ENCODE measurements at regions not wholly inside any gene's neighbourhood (a gene's known extent, or its start where the extent isn't known, plus 50 kb on each side); places are given as distances from the start of the nearest gene placed in this dataset.

- Mint-ChIP-seq H3K36me3 (ENCODE audit: low read depth) (no peaks in the 10 kb centered on the region), H3K4me1 (ENCODE audit: low read depth) (no peaks in the 10 kb centered on the region), H3K27ac (no peak overlapping the region), H3K9me3 (ENCODE audit: insufficient read depth) (no peaks in the 10 kb centered on the region), H3K4me3 (no peak overlapping the region), H3K27me3 (ENCODE audit: low read depth) (peaks cover 4% of the 10 kb centered on the region)
- ATAC-seq (no peak), DNase-seq (no peak)
- ChIA-PET CTCF (no interaction called here), POLR2A (no interaction called here)
Measured at GRCh38 chr7:156275292-156275691, 365.3 kb upstream of the RNF32 start.

DNA sequence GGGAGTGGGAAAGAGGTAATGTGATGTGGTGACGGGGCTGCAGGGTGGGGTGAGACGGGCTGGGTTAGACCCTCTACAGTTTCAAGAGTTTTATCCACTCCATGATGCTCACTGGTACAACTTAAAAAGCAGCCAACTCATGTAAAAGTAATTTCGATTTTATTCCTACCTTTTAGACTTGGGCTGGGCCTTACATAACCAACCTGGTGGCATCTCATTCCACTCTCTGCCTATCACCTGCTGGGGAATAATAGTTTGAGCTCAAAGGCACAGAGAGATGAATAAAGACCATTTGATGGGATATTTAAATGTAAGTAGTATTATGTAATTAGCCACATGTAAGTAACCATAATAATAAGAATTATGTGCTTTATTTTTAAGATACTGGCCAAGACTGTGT, 366.0 kb upstream of the RNF32 start:
- ATAC-seq = no peak
- Mint-ChIP-seq H3K27me3 (ENCODE audit: low read depth) (peaks cover 4% of the 10 kb centered on the region), H3K27ac (no peak overlapping the region), H3K4me3 (no peak overlapping the region), H3K9me3 (ENCODE audit: insufficient read depth) (no peaks in the 10 kb centered on the region), H3K4me1 (ENCODE audit: low read depth) (no peaks in the 10 kb centered on the region), H3K36me3 (ENCODE audit: low read depth) (no peaks in the 10 kb centered on the region)
- ChIA-PET CTCF (no interaction called here), POLR2A (no interaction called here)
- no peak for DNase-seq

DNA sequence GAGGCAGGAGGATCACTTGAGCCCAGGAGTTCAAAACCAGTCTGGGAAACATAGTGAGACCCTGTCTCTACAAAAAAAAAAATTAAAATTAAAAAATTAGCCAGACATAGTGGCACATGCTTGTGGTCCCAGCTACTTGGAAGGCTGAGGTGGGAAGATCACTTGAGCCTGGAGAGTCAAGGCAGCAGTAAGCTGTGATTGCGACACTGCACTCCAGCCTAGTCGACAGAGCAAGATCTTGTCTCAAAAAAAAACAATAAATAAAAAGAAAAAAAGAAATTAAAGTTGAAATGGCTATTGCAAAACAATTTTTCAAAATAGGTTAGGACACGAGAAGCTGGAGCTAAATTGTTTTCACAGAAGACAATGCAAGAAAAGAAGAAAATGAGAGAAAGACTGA, 379.0 kb upstream of the RNF32 start:
- no peak for DNase-seq
- Mint-ChIP-seq H3K4me1 (ENCODE audit: low read depth) (no peaks in the 10 kb centered on the region), H3K27ac (no peak overlapping the region), H3K9me3 (ENCODE audit: insufficient read depth) (no peaks in the 10 kb centered on the region), H3K4me3 (no peak overlapping the region), H3K27me3 (ENCODE audit: low read depth) (peaks cover 2% of the 10 kb centered on the region), H3K36me3 (ENCODE audit: low read depth) (no peaks in the 10 kb centered on the region)
- CTCF ChIA-PET = no interaction called here
- ATAC-seq = no peak
- POLR2A ChIA-PET = no interaction called here

DNA sequence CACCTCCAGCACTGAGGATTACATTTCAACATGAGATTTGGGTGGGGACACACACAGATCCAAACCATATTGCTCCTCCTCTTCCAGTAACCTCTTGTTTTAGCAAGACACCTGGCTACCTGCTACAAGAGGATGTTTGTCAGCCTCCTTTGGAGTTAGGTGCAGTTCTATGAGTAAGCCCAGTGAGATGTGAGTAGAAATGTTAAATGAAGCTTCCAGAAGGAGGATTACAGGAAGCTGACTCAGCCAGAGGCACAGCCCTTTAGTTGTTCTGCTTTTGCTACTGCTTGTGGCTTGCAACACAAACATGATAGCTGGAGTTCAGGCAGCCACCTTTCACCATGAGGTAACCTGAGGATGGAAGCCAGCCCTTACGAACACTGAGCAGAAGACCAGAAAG, 382.7 kb upstream of the RNF32 start:
- H3K27me3 Mint-ChIP-seq (ENCODE audit: low read depth) = peaks cover 2% of the 10 kb centered on the region
- CTCF ChIA-PET = no interaction called here

DNA sequence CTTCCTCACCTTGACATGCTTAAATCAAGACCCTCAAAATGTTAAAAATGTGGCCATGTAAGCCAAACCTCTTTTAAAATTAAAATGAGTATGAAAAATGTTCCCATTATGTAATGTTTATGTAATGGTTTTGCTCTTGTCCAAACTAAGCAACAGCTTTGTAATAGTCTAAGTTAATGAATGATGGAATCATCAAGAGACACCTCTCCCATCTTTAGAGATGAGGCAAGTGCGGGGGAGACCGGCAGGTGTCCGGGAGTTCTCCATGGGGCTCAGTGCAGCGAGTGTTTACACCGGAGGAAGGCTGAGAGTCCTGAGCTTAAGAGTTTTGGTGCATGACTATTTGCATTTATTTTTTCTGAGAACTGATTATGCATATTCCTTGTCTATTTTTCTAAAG, 384.9 kb upstream of the RNF32 start:
- ChIA-PET POLR2A (no interaction called here), CTCF (no interaction called here)
- DNase-seq (no peak), ATAC-seq (no peak)
- H3K4me3 Mint-ChIP-seq = no peak overlapping the region
- no peaks in the 10 kb centered on the region for H3K9me3 Mint-ChIP-seq (ENCODE audit: insufficient read depth)
- H3K4me1 Mint-ChIP-seq (ENCODE audit: low read depth) = no peaks in the 10 kb centered on the region
- no peaks in the 10 kb centered on the region for H3K36me3 Mint-ChIP-seq (ENCODE audit: low read depth)
- H3K27ac Mint-ChIP-seq = no peak overlapping the region
- no peaks in the 10 kb centered on the region for H3K27me3 Mint-ChIP-seq (ENCODE audit: low read depth)

More for the DNA sequence above, 382.7 kb upstream of the RNF32 start:
- Mint-ChIP-seq H3K27ac (no peak overlapping the region), H3K4me1 (ENCODE audit: low read depth) (no peaks in the 10 kb centered on the region), H3K9me3 (ENCODE audit: insufficient read depth) (no peaks in the 10 kb centered on the region), H3K36me3 (ENCODE audit: low read depth) (no peaks in the 10 kb centered on the region), H3K4me3 (no peak overlapping the region)
- DNase-seq (no peak), ATAC-seq (no peak)
- POLR2A ChIA-PET = no interaction called here

GRCh38 chr7:156251861-156252260, 388.7 kb upstream of the RNF32 start:
- DNase-seq (no peak), ATAC-seq (no peak)
- Mint-ChIP-seq H3K4me3 (no peak overlapping the region), H3K27me3 (ENCODE audit: low read depth) (peaks cover 5% of the 10 kb centered on the region), H3K27ac (no peak overlapping the region), H3K36me3 (ENCODE audit: low read depth) (no peaks in the 10 kb centered on the region), H3K4me1 (ENCODE audit: low read depth) (no peaks in the 10 kb centered on the region), H3K9me3 (ENCODE audit: insufficient read depth) (no peaks in the 10 kb centered on the region)
- POLR2A ChIA-PET = no interaction called here
- CTCF ChIA-PET = no interaction called here

DNA sequence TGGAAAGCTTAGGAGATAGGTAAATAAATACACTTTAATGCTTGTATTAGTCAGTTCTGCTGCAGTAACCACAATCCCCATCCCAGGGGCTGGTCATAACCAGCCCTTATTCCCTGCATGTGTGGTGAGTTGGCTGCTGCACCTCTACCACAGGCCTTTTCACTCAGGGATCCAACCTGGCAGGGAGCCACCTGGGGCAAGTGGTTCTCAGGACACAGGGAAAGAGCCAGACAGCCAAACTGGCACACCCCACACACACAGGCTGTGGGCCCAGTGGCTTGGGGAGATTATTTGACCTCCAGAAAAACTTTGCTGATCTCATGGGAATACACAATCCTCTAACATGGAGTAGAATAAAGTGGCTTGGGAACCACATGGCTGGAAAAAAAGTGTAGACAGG, 400.0 kb upstream of the RNF32 start:
- POLR2A ChIA-PET = no interaction called here

DNA sequence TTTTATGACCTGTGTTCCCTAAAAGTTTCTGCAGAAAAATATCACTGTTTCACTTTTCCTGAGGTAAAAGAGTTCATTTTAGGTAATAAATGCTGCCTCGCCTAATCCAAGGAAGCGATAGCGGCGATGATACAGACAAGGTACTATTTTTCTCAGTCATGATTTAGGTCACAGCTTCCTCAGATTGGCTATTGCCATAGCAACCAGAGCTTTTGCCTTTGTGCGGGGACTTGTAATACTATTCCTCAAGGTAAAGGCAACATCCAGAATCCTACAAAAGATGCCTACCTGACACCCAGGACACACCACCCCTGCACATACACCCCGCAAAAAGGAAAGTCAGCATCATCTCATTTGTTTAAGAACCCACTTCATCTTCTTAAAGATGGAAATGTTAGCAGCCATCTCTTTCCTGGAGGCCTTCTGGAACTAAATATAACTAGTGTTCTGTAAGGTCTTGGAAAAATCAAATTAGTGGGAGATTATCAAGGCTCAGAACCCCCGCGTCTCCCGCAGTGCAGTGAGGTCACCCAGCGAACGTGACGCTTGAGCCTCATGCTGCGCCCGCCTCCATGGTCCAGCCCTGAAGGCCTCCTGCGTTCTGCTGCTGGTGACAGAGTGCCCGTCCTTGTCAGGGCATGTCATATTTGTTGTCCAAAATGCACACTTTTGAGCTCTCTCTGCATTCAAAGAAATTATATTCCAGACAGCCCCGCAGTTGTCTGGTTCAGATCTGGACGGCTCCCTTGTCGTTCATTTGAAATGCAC, 402.0 kb upstream of the RNF32 start:
- no peak for ATAC-seq
- CTCF ChIA-PET = no interaction called here
- POLR2A ChIA-PET = no interaction called here
- H3K27ac Mint-ChIP-seq = no peak overlapping the region
- peaks cover 5% of the 10 kb centered on the region for H3K27me3 Mint-ChIP-seq (ENCODE audit: low read depth)
- no peaks in the 10 kb centered on the region for H3K9me3 Mint-ChIP-seq (ENCODE audit: insufficient read depth)
- H3K4me3 Mint-ChIP-seq = no peak overlapping the region
- no peaks in the 10 kb centered on the region for H3K36me3 Mint-ChIP-seq (ENCODE audit: low read depth)
- DNase-seq = no peak
- no peaks in the 10 kb centered on the region for H3K4me1 Mint-ChIP-seq (ENCODE audit: low read depth)

More for the DNA sequence above, 400.0 kb upstream of the RNF32 start:
- CTCF ChIA-PET = no interaction called here
- H3K27me3 Mint-ChIP-seq (ENCODE audit: low read depth) = peaks cover 16% of the 10 kb centered on the region
- H3K9me3 Mint-ChIP-seq (ENCODE audit: insufficient read depth) = no peaks in the 10 kb centered on the region
- no peak for DNase-seq
- no peaks in the 10 kb centered on the region for H3K4me1 Mint-ChIP-seq (ENCODE audit: low read depth)
- no peaks in the 10 kb centered on the region for H3K36me3 Mint-ChIP-seq (ENCODE audit: low read depth)
- H3K4me3 Mint-ChIP-seq = no peak overlapping the region
- H3K27ac Mint-ChIP-seq = no peak overlapping the region
- no peak for ATAC-seq

GRCh38 chr7:156237614-156238013, 403.0 kb upstream of the RNF32 start:
- Mint-ChIP-seq H3K9me3 (ENCODE audit: insufficient read depth) (no peaks in the 10 kb centered on the region), H3K36me3 (ENCODE audit: low read depth) (no peaks in the 10 kb centered on the region), H3K27me3 (ENCODE audit: low read depth) (peaks cover under 1% of the 10 kb centered on the region), H3K27ac (no peak overlapping the region), H3K4me3 (no peak overlapping the region), H3K4me1 (ENCODE audit: low read depth) (no peaks in the 10 kb centered on the region)
- DNase-seq = no peak
- POLR2A ChIA-PET = no interaction called here
- CTCF ChIA-PET = no interaction called here
- no peak for ATAC-seq

GRCh38 chr7:156236936-156237599, 403.5 kb upstream of the RNF32 start:
- H3K4me1 Mint-ChIP-seq (ENCODE audit: low read depth) = no peaks in the 10 kb centered on the region
- POLR2A ChIA-PET = no interaction called here

DNA sequence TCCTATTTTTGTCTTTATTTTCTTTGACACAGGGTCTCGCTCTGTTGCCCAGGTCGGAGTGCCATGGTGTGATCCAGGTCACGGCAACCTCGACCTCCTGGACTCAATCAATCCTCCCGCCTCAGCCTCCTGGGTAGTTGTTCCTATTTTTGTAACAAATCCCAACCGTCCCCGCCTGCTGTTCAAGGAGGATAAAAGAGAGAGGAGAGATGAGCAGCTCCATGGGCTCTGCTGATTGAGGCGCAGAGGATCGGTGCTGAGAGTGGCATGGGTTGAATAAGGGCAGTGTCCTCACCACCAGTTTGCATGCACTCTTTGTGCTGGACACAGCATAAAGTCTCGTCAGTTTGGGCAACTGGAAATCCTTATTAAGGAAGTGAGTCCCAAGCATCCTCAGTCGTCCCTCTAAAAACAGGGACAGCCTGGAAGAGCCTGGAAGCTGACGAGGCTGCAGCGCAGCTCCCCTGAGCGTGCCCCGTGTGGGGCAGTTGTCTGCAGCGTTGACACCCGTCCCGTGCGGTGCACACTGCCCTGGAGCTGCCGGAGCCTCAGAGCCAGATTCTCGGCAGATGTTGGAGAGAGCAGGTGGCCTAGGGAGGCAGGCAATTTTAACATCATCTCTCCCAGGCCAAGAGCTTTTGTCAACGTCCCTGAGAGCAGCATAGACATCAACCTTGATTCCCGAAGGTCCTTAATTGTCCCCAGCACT, 404.2 kb upstream of the RNF32 start:
- ChIA-PET POLR2A (no interaction called here), CTCF (no interaction called here)
- DNase-seq = no peak
- Mint-ChIP-seq H3K27me3 (ENCODE audit: low read depth) (no peaks in the 10 kb centered on the region), H3K36me3 (ENCODE audit: low read depth) (no peaks in the 10 kb centered on the region), H3K27ac (no peak overlapping the region), H3K4me3 (no peak overlapping the region), H3K9me3 (ENCODE audit: insufficient read depth) (no peaks in the 10 kb centered on the region), H3K4me1 (ENCODE audit: low read depth) (no peaks in the 10 kb centered on the region)
- no peak for ATAC-seq

More at GRCh38 chr7:156236936-156237599, 403.5 kb upstream of the RNF32 start:
- CTCF ChIA-PET = no interaction called here
- H3K4me3 Mint-ChIP-seq = no peak overlapping the region
- H3K27ac Mint-ChIP-seq = no peak overlapping the region
- no peaks in the 10 kb centered on the region for H3K36me3 Mint-ChIP-seq (ENCODE audit: low read depth)
- no peaks in the 10 kb centered on the region for H3K9me3 Mint-ChIP-seq (ENCODE audit: insufficient read depth)
- no peaks in the 10 kb centered on the region for H3K27me3 Mint-ChIP-seq (ENCODE audit: low read depth)
- DNase-seq = no peak
- ATAC-seq = no peak

GRCh38 chr7:156234666-156235494, 405.7 kb upstream of the RNF32 start:
- DNase-seq = no peak
- ChIA-PET POLR2A (no interaction called here), CTCF (no interaction called here)
- no peak for ATAC-seq
- no peak overlapping the region for H3K4me3 Mint-ChIP-seq
- no peaks in the 10 kb centered on the region for H3K27me3 Mint-ChIP-seq (ENCODE audit: low read depth)
- H3K4me1 Mint-ChIP-seq (ENCODE audit: low read depth) = no peaks in the 10 kb centered on the region
- no peak overlapping the region for H3K27ac Mint-ChIP-seq
- H3K36me3 Mint-ChIP-seq (ENCODE audit: low read depth) = no peaks in the 10 kb centered on the region
- H3K9me3 Mint-ChIP-seq (ENCODE audit: insufficient read depth) = no peaks in the 10 kb centered on the region

Data from activated CD8-positive, alpha-beta T cell treated with anti-CD3 and anti-CD28 coated beads, Interleukin-2, amount 10 ng/mL, durations not matched to agents 7 days and 5 days (primary cell).